Prostate gland (tissue), 2 donors: ENCODE measurements at regions not wholly inside any gene's neighbourhood (a gene's known extent, or its start where the extent isn't known, plus 50 kb on each side); places are given as distances from the start of the nearest gene placed in this dataset.

Experiments used
- CTCF ChIP-seq, 4 experiments: fragments of 200-600 bp in 2 of 4; fragments of 450-650 bp in 2 of 4; sonication (generic) in 2 of 4; IDR thresholded peaks; 1 replicate in 3 of 4; 2 replicates in 1 of 4; pipeline ENCODE4 v1.5.1; 2016 to 2019; ENCODE audit warnings: antibody characterized with exemption in 4 of 4, mild to moderate bottlenecking in 2 of 4, moderate library complexity in 2 of 4
- POLR2A ChIP-seq: fragments of 450-650 bp; IDR thresholded peaks from one replicate; pipeline ENCODE4 v1.6.1; 2016; ENCODE audit warnings: antibody characterized with exemption, mild to moderate bottlenecking
- POLR2AphosphoS5 ChIP-seq: sonication (generic); formaldehyde crosslinking; IDR thresholded peaks from one replicate; pipeline ENCODE4 v1.6.1; 2017; ENCODE audit warnings: antibody characterized with exemption

- TF ChIP-seq CTCF (IDR thresholded peaks at IDR 0.05): no peak
- no peak for TF ChIP-seq POLR2A
- no peak for TF ChIP-seq POLR2AphosphoS5
These were observed 103.7 kb upstream of the LRIG1 start for GRCh38 chr3:66604481-66604880.
